ENCODE measurements at regions not wholly inside any gene's neighbourhood (a gene's known extent, or its start where the extent isn't known, plus 50 kb on each side); places are given as distances from the start of the nearest gene placed in this dataset.
"Not testable (repeated sequence)": the region's sequence is repeated elsewhere in the genome, so short reads cannot be mapped to it uniquely, and the experiment has no call there.

GRCh38 chr5:56757077-56757476 lies 58.3 kb upstream of the MAP3K1 start:
- H3K36me3 ChIP-seq: no peaks in the 10 kb centered on the region
- no peaks in the 10 kb centered on the region for H3K27me3 ChIP-seq
- H3K27ac ChIP-seq: no peak overlapping the region
- H3K4me3 ChIP-seq: no peak overlapping the region
- no peak for TF ChIP-seq CTCF (IDR thresholded peaks at IDR 0.05)
- no peak for TF ChIP-seq POLR2A (IDR thresholded peaks at IDR 0.05)
- intact Hi-C loops (cut with DNase I; ENCODE audit: low total_unique reads): loop anchor here (10.0 kb wide), 1 partner anchor 1032 kb away; no protein-coding TSS in a partner anchor
- no peaks in the 10 kb centered on the region for H3K9me3 ChIP-seq
- no peak for DNase-seq
- no peaks in the 10 kb centered on the region for H3K4me1 ChIP-seq

- DNase-seq: no peak
- H3K36me3 ChIP-seq: no peaks in the 10 kb centered on the region
- no peaks in the 10 kb centered on the region for H3K9me3 ChIP-seq
- no peaks in the 10 kb centered on the region for H3K4me1 ChIP-seq
- no peak overlapping the region for H3K4me3 ChIP-seq
- H3K27ac ChIP-seq: no peak overlapping the region
- intact Hi-C loops (cut with DNase I; ENCODE audit: low total_unique reads): loop anchor here (10.0 kb wide), 1 partner anchor 1030 kb away; no protein-coding TSS in a partner anchor
- no peaks in the 10 kb centered on the region for H3K27me3 ChIP-seq
- no peak for TF ChIP-seq CTCF (IDR thresholded peaks at IDR 0.05)
- no peak for TF ChIP-seq POLR2A (IDR thresholded peaks at IDR 0.05)
Observed at GRCh38 chr5:56755036-56755555, 60.3 kb upstream of the MAP3K1 start.

- not testable (repeated sequence) for H3K4me3 ChIP-seq, H3K9me3 ChIP-seq, DNase-seq, H3K4me1 ChIP-seq, H3K27ac ChIP-seq, H3K36me3 ChIP-seq, H3K27me3 ChIP-seq
- intact Hi-C loops (cut with DNase I; ENCODE audit: low total_unique reads): loop anchor here (10.0 kb wide), 1 partner anchor 1029 kb away; no protein-coding TSS in a partner anchor
Observed at GRCh38 chr5:56753588-56753987, 61.8 kb upstream of the MAP3K1 start.

- Histone ChIP-seq H3K4me3 (no peak overlapping the region), H3K9me3 (no peaks in the 10 kb centered on the region), H3K27me3 (no peaks in the 10 kb centered on the region), H3K36me3 (no peaks in the 10 kb centered on the region), H3K4me1 (no peaks in the 10 kb centered on the region), H3K27ac (no peak overlapping the region)
- DNase-seq: no peak
- TF ChIP-seq CTCF (IDR thresholded peaks at IDR 0.05) (no peak), POLR2A (IDR thresholded peaks at IDR 0.05) (no peak)
- intact Hi-C loops (cut with DNase I; ENCODE audit: low total_unique reads): loop anchor here (10.0 kb wide), 1 partner anchor 1027 kb away; no protein-coding TSS in a partner anchor
Observed at GRCh38 chr5:56751572-56752313, 63.6 kb upstream of the MAP3K1 start.

GRCh38 chr5:56749842-56750241 lies 65.5 kb upstream of the MAP3K1 start:
- H3K36me3 ChIP-seq: no peaks in the 10 kb centered on the region
- intact Hi-C loops (cut with DNase I; ENCODE audit: low total_unique reads): loop anchor here (10.0 kb wide), 1 partner anchor 1025 kb away; no protein-coding TSS in a partner anchor
- no peaks in the 10 kb centered on the region for H3K9me3 ChIP-seq
- no peaks in the 10 kb centered on the region for H3K27me3 ChIP-seq
- TF ChIP-seq CTCF (IDR thresholded peaks at IDR 0.05): no peak
- TF ChIP-seq POLR2A (IDR thresholded peaks at IDR 0.05): no peak
- no peak overlapping the region for H3K4me3 ChIP-seq
- no peak for DNase-seq
- no peaks in the 10 kb centered on the region for H3K4me1 ChIP-seq
- H3K27ac ChIP-seq: no peak overlapping the region

Data from uterus (tissue), 3 donors.